GM23248 (cell line): ENCODE measurements at regions not wholly inside any gene's neighbourhood (a gene's known extent, or its start where the extent isn't known, plus 50 kb on each side); places are given as distances from the start of the nearest gene placed in this dataset.
"Not testable (repeated sequence)": the region's sequence is repeated elsewhere in the genome, so short reads cannot be mapped to it uniquely, and the experiment has no call there.

Experiments used
- DNase-seq: peaks from one replicate; pipeline ENCODE4 v3.0.0-alpha.2; 2015
- H2AFZ ChIP-seq: fragments of 200-600 bp; sonication (generic); 2 replicates; pipeline ENCODE4 v1.6.1; 2016; ENCODE audit warnings: antibody characterized with exemption
- H3F3A ChIP-seq: fragments of 200-600 bp; sonication (generic); 2 replicates; pipeline ENCODE4 v1.6.1; 2016; ENCODE audit warnings: mild to moderate bottlenecking, antibody characterized with exemption, mixed run types; ENCODE audit not compliant: insufficient read depth
- H3K27ac ChIP-seq: fragments of 200-600 bp; sonication (generic); 2 replicates; pipeline ENCODE4 v1.5.1; 2016; ENCODE audit warnings: mild to moderate bottlenecking
- H3K27me3 ChIP-seq: fragments of 200-600 bp; sonication (generic); replicated peaks from 2 replicates; pipeline ENCODE4 v1.6.1; 2016; ENCODE audit warnings: mild to moderate bottlenecking; ENCODE audit not compliant: insufficient read depth
- H3K36me3 ChIP-seq: fragments of 200-600 bp; sonication (generic); 2 replicates; pipeline ENCODE4 v1.6.1; 2016; ENCODE audit warnings: low read depth, mild to moderate bottlenecking
- H3K4me1 ChIP-seq: fragments of 200-600 bp; sonication (generic); 2 replicates; pipeline ENCODE4 v1.6.1; 2016; ENCODE audit warnings: mild to moderate bottlenecking; ENCODE audit not compliant: insufficient read depth
- H3K4me2 ChIP-seq: fragments of 200-600 bp; sonication (generic); one replicate; pipeline ENCODE4 v1.6.1; 2016; ENCODE audit warnings: mild to moderate bottlenecking; ENCODE audit not compliant: unreplicated experiment
- H3K4me3 ChIP-seq: fragments of 200-600 bp; sonication (generic); 2 replicates; pipeline ENCODE4 v1.5.1; 2016; ENCODE audit warnings: mild to moderate bottlenecking
- H3K79me2 ChIP-seq: fragments of 200-600 bp; sonication (generic); 2 replicates; pipeline ENCODE4 v1.6.1; 2016; ENCODE audit warnings: mild to moderate bottlenecking; ENCODE audit not compliant: insufficient read depth
- H3K9ac ChIP-seq: fragments of 200-600 bp; sonication (generic); 2 replicates; pipeline ENCODE4 v1.6.1; 2016; ENCODE audit warnings: mild to moderate bottlenecking
- H3K9me2 ChIP-seq: fragments of 200-600 bp; sonication (generic); 2 replicates; pipeline ENCODE4 v1.6.1; 2016; ENCODE audit warnings: mixed run types, mild to moderate bottlenecking, moderate library complexity; ENCODE audit not compliant: insufficient read depth
- H3K9me3 ChIP-seq: fragments of 200-600 bp; sonication (generic); one replicate; pipeline ENCODE4 v1.6.1; 2017; ENCODE audit warnings: low read depth
- H4K20me1 ChIP-seq: fragments of 200-600 bp; sonication (generic); 2 replicates; pipeline ENCODE4 v1.6.0; 2016; ENCODE audit not compliant: insufficient read depth
- EZH2 ChIP-seq: fragments of 200-600 bp; sonication (generic); IDR thresholded peaks from 2 replicates; pipeline ENCODE4 v1.6.1; 2018; ENCODE audit warnings: antibody characterized with exemption, mild to moderate bottlenecking; ENCODE audit not compliant: insufficient read depth, poor library complexity, severe bottlenecking
- EZH2phosphoT487 ChIP-seq: fragments of 200-600 bp; sonication (generic); IDR thresholded peaks from 2 replicates; pipeline ENCODE4 v1.6.1; 2018; ENCODE audit warnings: antibody characterized with exemption, moderate library complexity, mild to moderate bottlenecking, low read depth; ENCODE audit not compliant: insufficient read depth
- WGBS, 2 experiments: methylation state at CpG; one replicate each; pipeline ENCODE4 v1.1.6; 2015 to 2017; ENCODE audit warnings: low lambda C conversion rate in 2 of 2, low coverage in 1 of 2; ENCODE audit errors: missing lambda C conversion rate in 2 of 2; 5-methylcytosine and 5-hydroxymethylcytosine counted together
- in situ Hi-C: fragments of 300-500 bp; cut with MboI; formaldehyde crosslinking; loops from 2 replicates; pipeline ENCODE4 v1.15.0; 2020

- 16 to 20% methylated on average over 21 of the region's 21 CpGs for WGBS, 2 experiments
- H3K27ac ChIP-seq, result no peak overlapping the region
Observed at GRCh38 chr2:16756831-16757644, 91.4 kb upstream of the CYRIA start.

GRCh38 chr2:16755442-16755841 lies 89.8 kb upstream of the CYRIA start:
- no peak overlapping the region for H3K4me2 ChIP-seq
- no peaks in the 10 kb centered on the region for H3F3A ChIP-seq
- H3K4me1 ChIP-seq, result no peaks in the 10 kb centered on the region
- TF ChIP-seq EZH2phosphoT487 (no peak), EZH2 (no peak)
- no peaks in the 10 kb centered on the region for H3K9me3 ChIP-seq
- H3K9ac ChIP-seq, result no peak overlapping the region
- in situ Hi-C loops, result loop anchor here (10.0 to 25.0 kb wide), 2 partner anchors 141 to 1118 kb away; no protein-coding TSS in a partner anchor
- H3K9me2 ChIP-seq, result no peaks in the 10 kb centered on the region
- DNase-seq, result no peak
- H2AFZ ChIP-seq, result no peak overlapping the region
- 38 to 39% methylated on average over 9 of the region's 9 CpGs for WGBS, 2 experiments
- no peaks in the 10 kb centered on the region for H3K36me3 ChIP-seq
- no peak overlapping the region for H3K4me3 ChIP-seq
- H3K27ac ChIP-seq, result no peak overlapping the region
- H3K79me2 ChIP-seq, result no peaks in the 10 kb centered on the region
- H3K27me3 ChIP-seq, result no peaks in the 10 kb centered on the region
- no peaks in the 10 kb centered on the region for H4K20me1 ChIP-seq

More at GRCh38 chr2:16756831-16757644, 91.4 kb upstream of the CYRIA start:
- no peaks in the 10 kb centered on the region for H3K9me2 ChIP-seq
- H3K27me3 ChIP-seq, result peaks cover 2% of the 10 kb centered on the region; the same call in 1 of the 2 replicates
- H3K4me2 ChIP-seq, result no peak overlapping the region
- no peaks in the 10 kb centered on the region for H3K4me1 ChIP-seq
- no peaks in the 10 kb centered on the region for H3K79me2 ChIP-seq
- peak; percentile 70 for DNase-seq
- in situ Hi-C loops, result loop anchor here (10.0 to 25.0 kb wide), 2 partner anchors 142 to 1120 kb away; no protein-coding TSS in a partner anchor
- H3K4me3 ChIP-seq, result no peak overlapping the region
- H3K36me3 ChIP-seq, result no peaks in the 10 kb centered on the region
- H3K9ac ChIP-seq, result no peak overlapping the region
- H3F3A ChIP-seq, result no peaks in the 10 kb centered on the region
- no peak for TF ChIP-seq EZH2
- no peaks in the 10 kb centered on the region for H3K9me3 ChIP-seq
- H4K20me1 ChIP-seq, result no peaks in the 10 kb centered on the region
- H2AFZ ChIP-seq, result no peak overlapping the region

- 88 to 92% methylated on average over 1 of the region's 1 CpG for WGBS, 2 experiments
Observed at GRCh38 chr2:16753025-16753424, 87.4 kb upstream of the CYRIA start.

GRCh38 chr2:16750925-16751214 lies 85.2 kb upstream of the CYRIA start:
- in situ Hi-C loops, result loop anchor here (10.0 to 25.0 kb wide), 2 partner anchors 136 to 1114 kb away; no protein-coding TSS in a partner anchor
- not testable (repeated sequence) for H3K9me3 ChIP-seq, H3K9me2 ChIP-seq, H3K4me1 ChIP-seq, H3K27me3 ChIP-seq, H3F3A ChIP-seq, H3K4me3 ChIP-seq, H3K9ac ChIP-seq, H2AFZ ChIP-seq, H3K36me3 ChIP-seq, H3K79me2 ChIP-seq, DNase-seq, H3K4me2 ChIP-seq, H3K27ac ChIP-seq, H4K20me1 ChIP-seq
- WGBS, 2 experiments, result 54 to 65% methylated on average over 1 of the region's 1 CpG

More at GRCh38 chr2:16753025-16753424, 87.4 kb upstream of the CYRIA start:
- H3K4me2 ChIP-seq, H3K27ac ChIP-seq, H3K9me2 ChIP-seq, H3K79me2 ChIP-seq, H3K9ac ChIP-seq, DNase-seq, H2AFZ ChIP-seq, H4K20me1 ChIP-seq, H3K4me3 ChIP-seq, H3K9me3 ChIP-seq, H3F3A ChIP-seq, H3K4me1 ChIP-seq, H3K27me3 ChIP-seq, H3K36me3 ChIP-seq: not testable (repeated sequence)
- in situ Hi-C loops, result loop anchor here (10.0 to 25.0 kb wide), 2 partner anchors 138 to 1116 kb away; no protein-coding TSS in a partner anchor
